ENCODE measurements at regions not wholly inside any gene's neighbourhood (a gene's known extent, or its start where the extent isn't known, plus 50 kb on each side); places are given as distances from the start of the nearest gene placed in this dataset.
"Not testable (repeated sequence)": the region's sequence is repeated elsewhere in the genome, so short reads cannot be mapped to it uniquely, and the experiment has no call there.

DNA sequence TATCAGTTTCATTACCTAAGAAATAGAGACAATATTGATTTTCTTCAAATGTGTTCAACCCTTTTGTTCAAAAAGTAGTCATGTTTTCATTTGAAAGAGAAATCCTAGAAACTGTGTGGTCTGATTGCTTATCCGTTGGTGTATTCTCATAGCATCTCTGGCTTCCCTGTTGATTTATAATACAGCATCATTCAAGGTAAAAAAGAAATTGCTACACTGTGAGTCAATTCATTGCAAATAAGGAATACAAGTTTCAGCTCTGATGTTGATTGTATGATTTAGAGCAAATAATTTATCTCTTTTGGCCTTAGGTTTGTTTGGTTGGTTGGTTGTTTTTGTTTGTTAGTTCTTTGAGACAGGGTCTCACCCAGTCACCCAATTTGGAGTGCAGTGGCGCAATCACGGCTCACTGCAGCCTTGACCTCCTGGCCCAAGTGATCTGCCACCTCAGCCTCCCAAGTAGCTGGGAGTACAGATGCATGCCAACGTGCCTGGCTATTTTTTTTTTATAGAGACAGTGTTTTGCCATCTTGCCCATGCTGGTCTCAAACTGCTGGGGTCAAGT lies 185.5 kb upstream of the TNFAIP3 start:
- Histone ChIP-seq H3K9ac (ENCODE audit: low read length) (no peak overlapping the region), H4K20me1 (ENCODE audit: insufficient read depth, low read length) (no peaks in the 10 kb centered on the region), H2AFZ (ENCODE audit: low read length) (no peak overlapping the region), H3K9me2 (ENCODE audit: low read depth, low read length) (no peaks in the 10 kb centered on the region), H3K4me1 (ENCODE audit: insufficient read depth, low read length, severe bottlenecking) (no peaks in the 10 kb centered on the region), H3K4me2 (ENCODE audit: low read length) (no peak overlapping the region), H3F3A (ENCODE audit: insufficient read depth, low read length) (no peaks in the 10 kb centered on the region), H3K4me3 (ENCODE audit: low read depth, low read length, poor library complexity, severe bottlenecking) (no peak overlapping the region), H3K27me3 (ENCODE audit: insufficient read depth, low read length) (peaks cover 4% of the 10 kb centered on the region; the same call in 1 of the 2 replicates), H3K79me2 (ENCODE audit: insufficient read depth, low read length) (no peaks in the 10 kb centered on the region), H3K36me3 (ENCODE audit: insufficient read depth, low read length) (no peaks in the 10 kb centered on the region), H3K27ac (ENCODE audit: low read depth, low read length, poor library complexity, severe bottlenecking) (no peak overlapping the region), H3K9me3 (ENCODE audit: low read length) (no peaks in the 10 kb centered on the region)
- TF ChIP-seq CTCF (IDR thresholded peaks at IDR 0.05; ENCODE audit: low read length) (no peak), EZH2 (IDR thresholded peaks at IDR 0.05; ENCODE audit: borderline replicate concordance, low read length) (no peak)

DNA sequence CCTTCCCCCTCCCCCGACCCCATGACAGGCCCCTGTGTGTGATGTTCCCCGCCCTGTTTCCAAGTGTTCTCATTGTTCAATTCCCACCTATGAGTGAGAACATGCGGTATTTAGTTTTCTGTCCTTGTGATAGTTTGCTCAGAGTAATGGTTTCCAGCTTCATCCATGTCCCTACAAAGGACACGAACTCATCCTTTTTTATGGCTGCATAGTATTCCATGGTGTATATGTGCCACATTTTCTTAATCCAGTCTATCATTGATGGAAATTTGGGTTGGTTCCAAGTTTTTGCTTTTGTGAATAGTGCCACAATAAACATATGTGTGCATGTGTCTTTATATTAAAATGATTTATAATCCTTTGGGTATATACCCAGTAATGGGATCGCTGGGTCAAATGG lies 184.4 kb upstream of the TNFAIP3 start:
- H3K27ac ChIP-seq (ENCODE audit: low read depth, low read length, poor library complexity, severe bottlenecking); H3K4me1 ChIP-seq (ENCODE audit: insufficient read depth, low read length, severe bottlenecking); H3K79me2 ChIP-seq (ENCODE audit: insufficient read depth, low read length); H4K20me1 ChIP-seq (ENCODE audit: insufficient read depth, low read length); H3K9me2 ChIP-seq (ENCODE audit: low read depth, low read length); H3K9ac ChIP-seq (ENCODE audit: low read length); H3K9me3 ChIP-seq (ENCODE audit: low read length); H3K4me2 ChIP-seq (ENCODE audit: low read length); H2AFZ ChIP-seq (ENCODE audit: low read length); H3K36me3 ChIP-seq (ENCODE audit: insufficient read depth, low read length); H3F3A ChIP-seq (ENCODE audit: insufficient read depth, low read length); H3K4me3 ChIP-seq (ENCODE audit: low read depth, low read length, poor library complexity, severe bottlenecking); H3K27me3 ChIP-seq (ENCODE audit: insufficient read depth, low read length): not testable (repeated sequence)

GRCh38 chr6:137683916-137684315 lies 183.1 kb upstream of the TNFAIP3 start:
- no peak overlapping the region for H3K4me3 ChIP-seq (ENCODE audit: low read depth, low read length, poor library complexity, severe bottlenecking)
- no peaks in the 10 kb centered on the region for H3K9me3 ChIP-seq (ENCODE audit: low read length)
- H3F3A ChIP-seq (ENCODE audit: insufficient read depth, low read length) = no peaks in the 10 kb centered on the region
- peaks cover 4% of the 10 kb centered on the region; the same call in 1 of the 2 replicates for H3K27me3 ChIP-seq (ENCODE audit: insufficient read depth, low read length)
- no peak overlapping the region for H3K4me2 ChIP-seq (ENCODE audit: low read length)
- TF ChIP-seq EZH2 (IDR thresholded peaks at IDR 0.05; ENCODE audit: borderline replicate concordance, low read length) (no peak), CTCF (IDR thresholded peaks at IDR 0.05; ENCODE audit: low read length) (no peak)
- no peak overlapping the region for H2AFZ ChIP-seq (ENCODE audit: low read length)
- no peaks in the 10 kb centered on the region for H4K20me1 ChIP-seq (ENCODE audit: insufficient read depth, low read length)
- H3K4me1 ChIP-seq (ENCODE audit: insufficient read depth, low read length, severe bottlenecking) = no peaks in the 10 kb centered on the region
- no peaks in the 10 kb centered on the region for H3K9me2 ChIP-seq (ENCODE audit: low read depth, low read length)
- no peaks in the 10 kb centered on the region for H3K79me2 ChIP-seq (ENCODE audit: insufficient read depth, low read length)
- no peaks in the 10 kb centered on the region for H3K36me3 ChIP-seq (ENCODE audit: insufficient read depth, low read length)
- no peak overlapping the region for H3K9ac ChIP-seq (ENCODE audit: low read length)
- no peak overlapping the region for H3K27ac ChIP-seq (ENCODE audit: low read depth, low read length, poor library complexity, severe bottlenecking)

- Histone ChIP-seq H3K4me3 (ENCODE audit: low read depth, low read length, poor library complexity, severe bottlenecking) (no peak overlapping the region), H3K27ac (ENCODE audit: low read depth, low read length, poor library complexity, severe bottlenecking) (no peak overlapping the region), H3K79me2 (ENCODE audit: insufficient read depth, low read length) (no peaks in the 10 kb centered on the region), H2AFZ (ENCODE audit: low read length) (no peak overlapping the region), H3K9me3 (ENCODE audit: low read length) (no peaks in the 10 kb centered on the region), H3K4me1 (ENCODE audit: insufficient read depth, low read length, severe bottlenecking) (no peaks in the 10 kb centered on the region), H3F3A (ENCODE audit: insufficient read depth, low read length) (no peaks in the 10 kb centered on the region), H3K27me3 (ENCODE audit: insufficient read depth, low read length) (no peaks in the 10 kb centered on the region), H3K4me2 (ENCODE audit: low read length) (no peak overlapping the region), H3K9me2 (ENCODE audit: low read depth, low read length) (no peaks in the 10 kb centered on the region), H3K36me3 (ENCODE audit: insufficient read depth, low read length) (no peaks in the 10 kb centered on the region), H4K20me1 (ENCODE audit: insufficient read depth, low read length) (no peaks in the 10 kb centered on the region), H3K9ac (ENCODE audit: low read length) (no peak overlapping the region)
- TF ChIP-seq EZH2 (IDR thresholded peaks at IDR 0.05; ENCODE audit: borderline replicate concordance, low read length) (no peak), CTCF (IDR thresholded peaks at IDR 0.05; ENCODE audit: low read length) (no peak)
Measured at GRCh38 chr6:137685798-137686375, 181.2 kb upstream of the TNFAIP3 start.

Measured in OCI-LY1 (cell line).